Endometrium (tissue), 2 donors: ENCODE measurements at regions not wholly inside any gene's neighbourhood (a gene's known extent, or its start where the extent isn't known, plus 50 kb on each side); places are given as distances from the start of the nearest gene placed in this dataset.
A peak's percentile ranks its signal among the peaks of the same experiment; 100 is the strongest.

Source experiments
- FAIRE-seq: peaks from 2 replicates; lab custom pipeline; 2012; peaks lifted over from hg19 to GRCh38; lab: Jason Lieb, UNC
- donor health status: control.
- donor health status: control.

DNA sequence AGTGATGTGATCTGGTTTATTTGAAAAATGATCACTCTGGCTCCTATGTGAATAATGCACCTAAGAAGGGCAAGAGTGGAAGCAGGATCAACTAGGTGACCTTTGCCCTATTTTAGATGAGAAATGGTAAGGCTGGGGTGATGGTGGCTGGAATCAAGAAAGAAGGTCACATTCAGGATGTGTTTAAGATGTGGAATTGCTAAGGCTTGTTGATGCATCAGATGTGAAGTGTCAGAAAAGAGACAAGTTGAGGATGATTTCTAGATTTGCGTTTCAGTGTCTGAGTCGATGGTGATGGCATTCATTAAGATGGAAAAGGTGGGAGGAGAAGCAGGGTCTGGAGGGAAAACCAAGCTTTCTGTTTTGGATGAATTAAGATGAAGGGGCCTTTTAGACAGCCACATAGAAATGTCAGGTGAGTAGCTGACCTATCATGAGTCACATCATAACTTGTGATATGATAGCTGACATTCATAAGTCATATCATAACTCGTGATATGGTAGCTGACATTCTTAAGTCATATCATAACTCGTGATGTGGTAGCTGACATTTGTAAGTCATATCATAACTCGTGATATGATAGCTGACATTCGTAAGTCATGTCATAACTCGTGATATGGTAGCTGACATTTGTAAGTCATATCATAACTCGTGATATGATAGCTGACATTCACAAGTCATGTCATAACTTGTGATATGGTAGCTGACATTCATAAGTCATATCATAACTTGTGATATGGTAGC is 101.2 kb upstream of the SEC11C start:
- FAIRE-seq, result no peak

- peak; percentile 84 for FAIRE-seq
Measured at GRCh38 chr18:59039040-59039320, 100.7 kb upstream of the SEC11C start.

DNA sequence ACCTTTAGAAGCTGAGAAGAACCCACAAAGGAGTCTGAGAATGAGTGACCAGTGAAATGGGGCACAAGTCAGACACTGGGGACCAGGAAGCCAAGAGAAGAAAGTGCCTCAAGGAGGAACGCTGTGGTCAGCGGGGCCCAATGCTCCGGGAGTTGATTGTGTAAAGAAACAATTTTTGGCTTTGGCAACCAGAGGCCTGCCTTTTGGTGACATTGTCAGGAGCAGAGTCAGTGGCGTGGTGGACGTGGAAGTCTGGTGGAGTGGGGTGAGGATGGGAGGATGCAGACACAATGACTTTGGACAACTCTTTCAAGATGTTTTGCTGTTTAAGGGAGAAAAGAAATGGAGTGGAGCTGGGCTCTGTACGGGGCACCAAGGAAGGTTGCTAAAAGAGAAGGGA is 100.2 kb upstream of the SEC11C start:
- no peak for FAIRE-seq

GRCh38 chr18:59040770-59041148 is 98.9 kb upstream of the SEC11C start:
- no peak for FAIRE-seq

- no peak for FAIRE-seq
Measured at GRCh38 chr18:59041296-59041695, 98.4 kb upstream of the SEC11C start.

- peak; percentile 51 for FAIRE-seq
Measured at GRCh38 chr18:59041819-59042815, 97.6 kb upstream of the SEC11C start.

DNA sequence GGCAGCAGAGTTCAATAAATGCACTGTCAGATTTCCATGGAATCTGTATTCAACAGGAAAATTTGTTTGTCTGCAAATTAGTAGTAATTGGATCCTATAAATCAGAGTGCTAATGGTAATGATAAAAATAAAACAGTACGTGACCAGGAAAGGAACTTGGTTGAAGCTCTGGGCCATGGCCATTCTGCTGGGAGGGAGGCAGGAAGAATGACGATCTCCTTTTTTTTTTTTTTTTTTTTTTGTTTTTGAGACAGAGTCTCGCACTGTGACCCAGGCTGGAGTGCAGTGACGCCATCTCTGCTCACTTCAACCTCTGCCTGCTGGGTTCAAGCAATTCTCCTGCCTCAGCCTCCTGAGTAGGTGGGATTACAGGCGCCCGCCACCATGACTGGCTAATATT is 94.8 kb upstream of the SEC11C start:
- FAIRE-seq, result no peak

- FAIRE-seq, result no peak
Measured at GRCh38 chr18:59047321-59048047, 92.2 kb upstream of the SEC11C start.

GRCh38 chr18:59048048-59048363 is 91.7 kb upstream of the SEC11C start:
- no peak for FAIRE-seq

DNA sequence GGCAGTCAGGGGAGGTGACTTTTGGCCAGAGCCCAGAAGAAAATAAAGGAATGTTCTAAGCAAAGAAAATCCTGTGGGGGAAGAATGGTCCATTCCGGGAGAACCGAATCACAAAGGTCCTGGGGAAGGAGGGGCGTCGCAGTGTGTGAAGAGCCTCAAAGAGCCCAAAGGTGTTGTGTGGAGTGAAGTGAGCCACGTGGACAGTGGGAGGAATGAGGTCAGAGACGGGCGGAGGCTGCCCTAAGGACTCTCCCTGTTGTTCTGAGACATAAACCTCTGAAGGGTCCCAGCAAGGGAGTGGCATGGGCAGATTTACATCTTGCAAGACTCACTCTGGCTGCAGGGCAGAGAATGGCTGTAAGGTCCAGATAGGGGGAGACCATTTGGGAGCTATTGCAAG is 91.3 kb upstream of the SEC11C start:
- no peak for FAIRE-seq

DNA sequence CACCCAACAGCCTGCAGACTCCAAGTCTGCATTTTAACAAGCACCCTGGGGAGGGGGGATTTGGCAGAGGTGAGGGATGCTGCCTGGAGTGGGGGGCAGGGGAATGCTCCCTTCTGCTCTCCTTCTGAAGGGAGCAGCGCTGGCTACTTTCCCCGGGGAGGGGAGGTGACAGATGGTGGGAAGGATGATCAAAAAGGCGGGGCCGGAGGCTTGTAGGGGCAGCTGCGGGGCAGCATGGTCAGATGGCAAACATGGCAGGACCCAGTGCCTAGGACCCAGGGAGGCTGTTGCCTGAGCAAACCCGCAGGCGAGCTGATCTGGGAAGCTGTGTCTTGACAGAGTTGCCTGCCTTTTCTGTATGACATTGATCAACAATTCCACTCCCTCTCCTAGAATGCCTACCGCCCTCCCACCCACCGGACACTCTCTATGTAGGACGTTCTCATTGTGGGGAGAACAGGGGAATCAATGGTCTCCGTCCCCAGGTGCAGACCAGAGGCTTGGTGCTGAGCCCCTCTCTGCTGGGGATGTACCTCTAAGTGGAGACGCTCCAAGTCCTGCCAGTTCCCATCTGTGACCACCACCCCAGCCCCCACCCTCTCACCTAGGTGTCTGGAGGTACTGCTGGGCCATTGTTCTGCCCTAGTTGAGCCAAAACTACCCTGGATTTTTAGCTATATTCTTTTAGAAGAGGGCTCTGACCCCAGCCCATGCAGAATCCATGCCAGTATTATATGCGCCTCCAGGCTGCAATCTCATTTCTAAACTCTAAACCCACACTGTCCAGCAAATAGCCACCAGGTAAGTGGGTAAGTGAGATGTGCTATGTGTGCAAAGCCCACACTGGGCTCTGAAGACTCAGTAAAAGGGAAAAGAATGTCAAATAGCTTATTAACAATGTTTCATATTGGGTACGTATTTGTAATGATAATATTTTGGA is 89.7 kb upstream of the SEC11C start:
- no peak for FAIRE-seq

- FAIRE-seq, result no peak
Measured at GRCh38 chr18:59050661-59051057, 89.0 kb upstream of the SEC11C start.

- no peak for FAIRE-seq
Measured at GRCh38 chr18:59051470-59052165, 88.1 kb upstream of the SEC11C start.

DNA sequence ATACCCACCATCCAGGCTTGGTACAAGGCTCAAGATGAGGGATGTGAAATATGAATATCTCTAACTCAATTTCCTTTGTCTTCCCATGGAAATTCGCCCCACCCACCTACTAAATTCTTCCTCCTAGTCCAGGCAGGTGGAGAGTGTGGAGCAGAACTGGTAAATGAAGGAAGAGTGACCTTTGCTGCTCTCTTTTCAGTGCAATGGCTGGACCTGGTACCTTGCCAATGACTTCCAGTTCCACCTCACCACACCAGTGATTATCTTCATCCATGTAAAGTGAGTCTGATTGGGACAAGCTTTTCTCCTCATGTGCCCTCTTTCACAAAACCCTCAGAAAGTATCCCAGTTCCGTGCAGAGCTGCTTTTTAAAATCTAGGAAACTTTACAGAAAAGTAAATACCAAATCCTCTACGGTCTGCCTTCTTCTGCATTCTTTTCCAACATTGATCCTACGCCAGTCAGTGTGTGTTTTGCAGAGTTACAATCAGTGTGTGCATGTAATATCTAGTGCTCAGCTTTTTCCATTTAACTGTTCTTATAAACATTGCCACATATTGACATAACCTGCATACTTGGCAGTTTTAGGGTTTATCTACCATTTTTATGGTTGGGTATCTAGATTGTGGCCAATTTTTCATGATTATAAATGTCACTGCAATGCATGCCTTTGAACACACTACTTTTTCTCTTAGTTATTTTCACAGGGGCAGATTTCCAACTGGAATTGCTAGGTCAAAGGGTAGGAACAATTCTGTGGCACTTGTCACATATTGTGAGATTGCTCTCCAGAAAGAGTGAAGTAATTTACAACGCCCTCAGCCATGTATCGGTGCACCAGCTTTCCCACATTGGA is 86.5 kb upstream of the SEC11C start:
- no peak for FAIRE-seq

DNA sequence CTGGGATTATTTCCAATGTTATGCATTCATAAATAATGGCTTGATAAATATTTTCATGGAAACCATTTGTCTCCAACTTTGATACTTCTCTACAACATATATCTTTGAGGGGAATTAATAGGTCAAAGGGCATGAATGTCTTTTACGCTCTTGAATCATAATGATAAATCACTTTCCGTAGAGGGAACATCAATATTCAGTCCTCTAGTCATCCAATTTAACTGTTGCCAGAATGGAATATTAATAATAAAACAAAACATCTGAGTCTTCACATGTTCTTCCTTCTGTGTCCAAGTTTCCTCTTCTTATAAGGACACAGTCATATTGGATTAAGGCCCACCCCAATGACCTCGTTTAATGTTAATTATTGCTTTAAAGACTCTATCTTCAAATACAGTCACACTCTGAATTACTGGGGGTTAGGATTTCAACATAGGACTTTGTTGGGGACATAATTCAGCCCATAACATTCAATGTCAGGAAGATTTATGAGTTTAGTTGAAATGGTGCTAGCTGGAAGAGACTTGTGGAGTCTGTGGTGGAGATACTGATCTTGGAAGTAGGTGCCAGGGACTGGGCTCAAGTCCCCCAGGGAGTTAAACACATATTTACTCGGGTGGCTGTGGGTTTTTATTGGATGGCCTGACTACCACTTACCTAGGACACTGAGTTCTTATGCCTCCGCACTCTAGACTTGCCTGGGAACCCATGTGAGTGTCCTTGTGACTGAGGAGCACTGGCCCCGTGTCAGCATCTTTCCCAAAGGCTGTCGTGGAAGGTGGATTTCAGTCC is 85.0 kb upstream of the SEC11C start:
- FAIRE-seq, result no peak

DNA sequence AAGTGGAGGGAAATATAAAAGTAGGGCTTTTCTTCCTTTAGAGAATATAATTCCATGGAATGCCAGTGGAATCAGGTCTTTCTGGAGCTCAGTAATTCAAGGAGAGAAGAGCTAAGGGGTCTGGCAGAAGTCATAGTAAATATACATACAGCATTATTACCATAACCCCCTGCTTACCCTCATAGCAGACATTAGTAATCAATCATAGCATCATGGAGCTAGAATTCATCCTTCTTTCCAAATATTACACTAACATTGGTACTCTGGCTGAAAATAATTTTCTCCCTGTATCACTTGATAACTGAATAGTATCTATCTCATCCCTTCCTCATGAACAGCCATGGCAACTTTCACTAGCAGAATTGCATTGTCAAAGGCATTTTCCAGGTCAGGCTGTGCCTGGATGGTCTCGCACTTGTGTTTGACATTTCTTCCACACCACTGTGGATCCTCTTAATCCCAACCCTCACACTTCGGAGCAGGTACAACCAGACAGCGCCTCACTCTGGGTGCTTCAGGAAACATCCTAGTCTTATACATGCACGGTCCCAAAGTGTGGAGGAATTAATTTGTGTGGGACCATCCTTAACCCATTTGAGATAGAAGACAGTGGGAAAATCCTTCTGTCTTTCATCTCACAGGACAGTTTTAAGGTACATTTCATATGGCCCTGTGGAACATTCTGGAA is 84.2 kb upstream of the SEC11C start:
- FAIRE-seq, result no peak

GRCh38 chr18:59056706-59057492 is 82.8 kb upstream of the SEC11C start:
- no peak for FAIRE-seq

DNA sequence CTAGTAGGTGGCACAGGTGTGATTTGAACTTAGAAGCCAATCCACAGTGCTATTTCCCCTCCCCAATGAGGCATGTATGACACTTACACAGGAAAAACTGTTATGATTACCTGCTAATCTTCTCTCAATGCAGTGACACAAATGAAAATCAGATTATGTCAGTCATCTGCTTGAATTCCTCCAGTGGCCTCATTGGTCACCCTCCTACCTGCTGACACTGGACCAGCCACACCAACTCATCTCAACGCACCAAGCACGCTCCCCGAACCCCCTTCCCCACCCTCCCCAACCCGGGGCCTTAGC is 82.2 kb upstream of the SEC11C start:
- no peak for FAIRE-seq
